H1 (cell line): ENCODE measurements at regions not wholly inside any gene's neighbourhood (a gene's known extent, or its start where the extent isn't known, plus 50 kb on each side); places are given as distances from the start of the nearest gene placed in this dataset.

Experiments
- POLR2AphosphoS5 ChIP-seq: IDR thresholded peaks from 2 replicates; pipeline ENCODE4 v1.6.1; 2011; ENCODE audit warnings: low read depth, low read length
- TAF7 ChIP-seq: optimal IDR thresholded peaks from 2 replicates; pipeline ENCODE3; 2011; ENCODE audit warnings: low read depth, mild to moderate bottlenecking, inconsistent platforms, low read length, moderate library complexity, borderline replicate concordance
- TF ChIP-seq, protein P1 (sequence below): IDR thresholded peaks from 2 replicates; pipeline ENCODE4 v1.6.1; 2012; ENCODE audit warnings: low read length, inconsistent platforms

- TF ChIP-seq, protein P1, sequence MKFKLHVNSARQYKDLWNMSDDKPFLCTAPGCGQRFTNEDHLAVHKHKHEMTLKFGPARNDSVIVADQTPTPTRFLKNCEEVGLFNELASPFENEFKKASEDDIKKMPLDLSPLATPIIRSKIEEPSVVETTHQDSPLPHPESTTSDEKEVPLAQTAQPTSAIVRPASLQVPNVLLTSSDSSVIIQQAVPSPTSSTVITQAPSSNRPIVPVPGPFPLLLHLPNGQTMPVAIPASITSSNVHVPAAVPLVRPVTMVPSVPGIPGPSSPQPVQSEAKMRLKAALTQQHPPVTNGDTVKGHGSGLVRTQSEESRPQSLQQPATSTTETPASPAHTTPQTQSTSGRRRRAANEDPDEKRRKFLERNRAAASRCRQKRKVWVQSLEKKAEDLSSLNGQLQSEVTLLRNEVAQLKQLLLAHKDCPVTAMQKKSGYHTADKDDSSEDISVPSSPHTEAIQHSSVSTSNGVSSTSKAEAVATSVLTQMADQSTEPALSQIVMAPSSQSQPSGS: no peak
- TF ChIP-seq TAF7: no peak
- no peak for TF ChIP-seq POLR2AphosphoS5
Measured at GRCh38 chr9:73056245-73056644, 95.4 kb upstream of the ANXA1 start (continued).
